SK-N-SH (cell line): ENCODE measurements at regions not wholly inside any gene's neighbourhood (a gene's known extent, or its start where the extent isn't known, plus 50 kb on each side); places are given as distances from the start of the nearest gene placed in this dataset.

ENCODE experiments used
- CTCF ChIA-PET: fragments of 300-600, 350-600 bp; formaldehyde crosslinking; extraction: SDS; loops from one replicate; lab custom pipeline; 2021; lab: Yijun Ruan, JAX
- POLR2A ChIA-PET: fragments of 350-600 bp; sonication (Branson Sonifier 250); formaldehyde crosslinking; extraction: SDS; loops from one replicate; lab custom pipeline; 2020; ENCODE audit warnings: antibody characterized with exemption, inconsistent platforms; lab: Yijun Ruan, JAX
- DNase-seq: peaks from one replicate; pipeline ENCODE4 v3.0.0; 2012
- H2AFZ ChIP-seq: fragments of 200-600 bp; sonication (generic); 2 replicates; pipeline ENCODE4 v1.8.1; 2016; ENCODE audit warnings: antibody characterized with exemption, mild to moderate bottlenecking, low read depth
- H3F3A ChIP-seq: fragments of 200-600 bp; sonication (generic); replicated peaks from 2 replicates; pipeline ENCODE3; 2016; ENCODE audit warnings: antibody characterized with exemption, mild to moderate bottlenecking; ENCODE audit not compliant: insufficient read depth
- H3K27ac ChIP-seq, 2 experiments: fragments of 200-500 bp in 1 of 2; fragments of 200-600 bp in 1 of 2; sonication (Bioruptor generic) in 1 of 2; sonication (generic), shearing (Covaris generic) in 1 of 2; 2 replicates each; pipeline versions ENCODE4 v1.5.1 to v1.6.1; 2014 to 2016; ENCODE audit warnings: low read depth in 2 of 2, inconsistent platforms in 1 of 2, low read length in 1 of 2, mild to moderate bottlenecking in 1 of 2, mixed read lengths in 1 of 2
- H3K27me3 ChIP-seq: fragments of 200-600 bp; sonication (generic), shearing (Covaris generic); 2 replicates; pipeline ENCODE4 v1.6.1; 2016; ENCODE audit warnings: mixed run types; ENCODE audit not compliant: insufficient read depth
- H3K36me3 ChIP-seq, 2 experiments: fragments of 200-500 bp in 1 of 2; fragments of 200-600 bp in 1 of 2; sonication (Bioruptor generic) in 1 of 2; sonication (generic) in 1 of 2; replicated peaks in 1 of 2; 2 replicates each; pipeline versions ENCODE3 to v1.5.1; 2014 to 2016; ENCODE audit warnings: low read length in 1 of 2, mild to moderate bottlenecking in 1 of 2; ENCODE audit not compliant: insufficient read depth in 2 of 2, control insufficient read depth in 1 of 2
- H3K4me1 ChIP-seq, 2 experiments: fragments of 200-500 bp in 1 of 2; fragments of 200-600 bp in 1 of 2; sonication (Bioruptor generic) in 1 of 2; sonication (generic), shearing (Covaris generic) in 1 of 2; 2 replicates each; pipeline versions ENCODE4 v1.5.1 to v1.6.1; 2014 to 2016; ENCODE audit warnings: low read depth in 1 of 2, low read length in 1 of 2, mixed run types in 1 of 2; ENCODE audit not compliant: insufficient read depth in 2 of 2, control insufficient read depth in 1 of 2
- H3K4me2 ChIP-seq: fragments of 200-600 bp; sonication (generic), shearing (Covaris generic); 2 replicates; pipeline ENCODE4 v1.6.1; 2017; ENCODE audit warnings: mixed run types
- H3K4me3 ChIP-seq, 2 experiments: fragments of 200-500 bp in 1 of 2; fragments of 200-600 bp in 1 of 2; sonication (Bioruptor generic) in 1 of 2; sonication (generic), shearing (Covaris generic) in 1 of 2; 2 replicates each; pipeline versions ENCODE4 v1.5.1 to v1.8.1; 2014 to 2016; ENCODE audit warnings: low read depth in 2 of 2, inconsistent platforms in 1 of 2, low read length in 1 of 2, mild to moderate bottlenecking in 1 of 2, mixed read lengths in 1 of 2, moderate library complexity in 1 of 2
- H3K79me2 ChIP-seq: fragments of 200-600 bp; sonication (generic); 2 replicates; pipeline ENCODE4 v1.8.1; 2017; ENCODE audit warnings: mild to moderate bottlenecking; ENCODE audit not compliant: insufficient read depth
- H3K9ac ChIP-seq: fragments of 200-600 bp; sonication (generic); 2 replicates; pipeline ENCODE4 v1.6.1; 2017; ENCODE audit warnings: mixed run types
- H3K9me2 ChIP-seq: fragments of 200-600 bp; sonication (generic); 2 replicates; pipeline ENCODE4 v1.6.1; 2017; ENCODE audit warnings: mixed run types
- H3K9me3 ChIP-seq: fragments of 200-600 bp; sonication (generic); 2 replicates; pipeline ENCODE4 v1.6.1; 2017; ENCODE audit warnings: mixed run types, mild to moderate bottlenecking, moderate library complexity
- H4K20me1 ChIP-seq: fragments of 200-600 bp; sonication (generic); 2 replicates; pipeline ENCODE4 v1.6.1; 2017; ENCODE audit warnings: mild to moderate bottlenecking, mixed run types; ENCODE audit not compliant: insufficient read depth
- CHD2 ChIP-seq: fragments of 150-350 bp; IDR thresholded peaks from 2 replicates; pipeline ENCODE4 v1.6.1; 2018; ENCODE audit warnings: low read length; ENCODE audit not compliant: partially characterized antibody
- EP300 ChIP-seq, 2 experiments: IDR thresholded peaks; 2 replicates each; pipeline versions ENCODE4 v1.4.0 to v1.6.1; 2012; ENCODE audit warnings: borderline replicate concordance in 1 of 2, low read depth in 1 of 2, low read length in 1 of 2
- FOXJ3 ChIP-seq: sonication (generic); formaldehyde crosslinking; IDR thresholded peaks from 2 replicates; pipeline ENCODE4 v1.5.1; 2020; ENCODE audit warnings: mild to moderate bottlenecking, missing genetic modification reagents
- GATA2 ChIP-seq: sonication (generic); formaldehyde crosslinking; IDR thresholded peaks from 2 replicates; pipeline ENCODE4 v1.5.0; 2020; ENCODE audit warnings: mild to moderate bottlenecking, missing genetic modification reagents
- NFIC ChIP-seq: IDR thresholded peaks from 2 replicates; pipeline ENCODE4 v1.4.0; 2012; ENCODE audit warnings: borderline replicate concordance
- POLR2AphosphoS5 ChIP-seq: IDR thresholded peaks from 2 replicates; pipeline ENCODE4 v1.6.1; 2012; ENCODE audit warnings: low read depth, low read length
- RAD21 ChIP-seq: IDR thresholded peaks from 2 replicates; pipeline ENCODE4 v1.6.1; 2012; ENCODE audit warnings: mild to moderate bottlenecking, low read length
- RFX5 ChIP-seq: IDR thresholded peaks from 2 replicates; pipeline ENCODE4 v1.6.1; 2012; ENCODE audit warnings: mild to moderate bottlenecking, improper control_type of control experiment, low read length
- SMC3 ChIP-seq: IDR thresholded peaks from 2 replicates; pipeline ENCODE4 v1.6.1; 2012; ENCODE audit warnings: low read depth, low read length, improper control_type of control experiment
- TCF12 ChIP-seq: IDR thresholded peaks from 2 replicates; pipeline ENCODE4 v1.4.0; 2012
- WGBS: methylation state at CpG from one replicate; pipeline ENCODE4 v1.1.6; 2017; ENCODE audit warnings: low lambda C conversion rate; 5-methylcytosine and 5-hydroxymethylcytosine counted together
- TF ChIP-seq, protein P1 (sequence below): IDR thresholded peaks from 2 replicates; pipeline ENCODE4 v1.6.1; 2012; ENCODE audit warnings: mild to moderate bottlenecking, low read depth, low read length, moderate library complexity
- TF ChIP-seq, protein P2 (sequence below): fragments of 200-600 bp; sonication (generic); IDR thresholded peaks from 2 replicates; pipeline ENCODE4 v1.6.1; 2017; ENCODE audit warnings: antibody characterized with exemption, mild to moderate bottlenecking, moderate library complexity
- TF ChIP-seq, protein P3 (sequence below): IDR thresholded peaks from 2 replicates; pipeline ENCODE4; 2012

DNA sequence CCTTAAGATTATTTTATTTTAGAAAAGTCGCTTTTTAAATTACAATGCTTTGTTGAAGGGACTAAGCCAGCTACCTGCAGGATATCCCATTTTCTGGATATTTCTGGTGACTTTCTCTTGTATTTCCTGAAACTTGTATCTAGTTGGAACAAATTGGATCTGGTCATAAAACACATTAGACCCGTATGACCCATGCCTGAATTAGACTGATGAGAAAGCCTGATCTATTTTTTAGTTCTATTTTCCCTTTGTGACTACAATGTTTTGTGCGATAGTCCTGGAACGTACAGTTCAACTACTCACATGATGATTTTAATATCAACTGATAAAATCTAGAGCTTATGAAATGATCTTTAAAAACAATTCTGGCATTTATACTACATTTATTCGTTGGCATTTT lies 151.8 kb downstream of the RHOU start:
- no peaks in the 10 kb centered on the region for H3K36me3 ChIP-seq
- ChIA-PET CTCF (interaction anchor here (1.0 to 1.7 kb wide), 3 partner anchors 13 to 341 kb away, joined by 3 to 8 read pairs (median 5); no protein-coding TSS in a partner anchor), POLR2A (no interaction called here)
- H3K9me2 ChIP-seq, result no peaks in the 10 kb centered on the region
- no peak for DNase-seq
- WGBS, result 47% methylated on average over 5 of the region's 5 CpGs
- H3K4me2 ChIP-seq, result no peak overlapping the region
- no peak overlapping the region for H3K4me3 ChIP-seq
- H3K4me1 ChIP-seq, result peaks cover 0 to 20% of the 10 kb centered on the region in 2 experiments; a peak in 2 of 4 replicates
- no peaks in the 10 kb centered on the region for H3F3A ChIP-seq
- H3K27me3 ChIP-seq, result no peaks in the 10 kb centered on the region
- no peak overlapping the region for H3K9ac ChIP-seq
- H4K20me1 ChIP-seq, result no peaks in the 10 kb centered on the region
- no peak overlapping the region for H3K27ac ChIP-seq
- no peaks in the 10 kb centered on the region for H3K79me2 ChIP-seq
- TF ChIP-seq, protein P1, sequence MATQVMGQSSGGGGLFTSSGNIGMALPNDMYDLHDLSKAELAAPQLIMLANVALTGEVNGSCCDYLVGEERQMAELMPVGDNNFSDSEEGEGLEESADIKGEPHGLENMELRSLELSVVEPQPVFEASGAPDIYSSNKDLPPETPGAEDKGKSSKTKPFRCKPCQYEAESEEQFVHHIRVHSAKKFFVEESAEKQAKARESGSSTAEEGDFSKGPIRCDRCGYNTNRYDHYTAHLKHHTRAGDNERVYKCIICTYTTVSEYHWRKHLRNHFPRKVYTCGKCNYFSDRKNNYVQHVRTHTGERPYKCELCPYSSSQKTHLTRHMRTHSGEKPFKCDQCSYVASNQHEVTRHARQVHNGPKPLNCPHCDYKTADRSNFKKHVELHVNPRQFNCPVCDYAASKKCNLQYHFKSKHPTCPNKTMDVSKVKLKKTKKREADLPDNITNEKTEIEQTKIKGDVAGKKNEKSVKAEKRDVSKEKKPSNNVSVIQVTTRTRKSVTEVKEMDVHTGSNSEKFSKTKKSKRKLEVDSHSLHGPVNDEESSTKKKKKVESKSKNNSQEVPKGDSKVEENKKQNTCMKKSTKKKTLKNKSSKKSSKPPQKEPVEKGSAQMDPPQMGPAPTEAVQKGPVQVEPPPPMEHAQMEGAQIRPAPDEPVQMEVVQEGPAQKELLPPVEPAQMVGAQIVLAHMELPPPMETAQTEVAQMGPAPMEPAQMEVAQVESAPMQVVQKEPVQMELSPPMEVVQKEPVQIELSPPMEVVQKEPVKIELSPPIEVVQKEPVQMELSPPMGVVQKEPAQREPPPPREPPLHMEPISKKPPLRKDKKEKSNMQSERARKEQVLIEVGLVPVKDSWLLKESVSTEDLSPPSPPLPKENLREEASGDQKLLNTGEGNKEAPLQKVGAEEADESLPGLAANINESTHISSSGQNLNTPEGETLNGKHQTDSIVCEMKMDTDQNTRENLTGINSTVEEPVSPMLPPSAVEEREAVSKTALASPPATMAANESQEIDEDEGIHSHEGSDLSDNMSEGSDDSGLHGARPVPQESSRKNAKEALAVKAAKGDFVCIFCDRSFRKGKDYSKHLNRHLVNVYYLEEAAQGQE, result no peak
- TF ChIP-seq SMC3 (no peak), RAD21 (no peak), RFX5 (no peak), GATA2 (CRISPR knock-in tag) (no peak)
- TF ChIP-seq, protein P2, sequence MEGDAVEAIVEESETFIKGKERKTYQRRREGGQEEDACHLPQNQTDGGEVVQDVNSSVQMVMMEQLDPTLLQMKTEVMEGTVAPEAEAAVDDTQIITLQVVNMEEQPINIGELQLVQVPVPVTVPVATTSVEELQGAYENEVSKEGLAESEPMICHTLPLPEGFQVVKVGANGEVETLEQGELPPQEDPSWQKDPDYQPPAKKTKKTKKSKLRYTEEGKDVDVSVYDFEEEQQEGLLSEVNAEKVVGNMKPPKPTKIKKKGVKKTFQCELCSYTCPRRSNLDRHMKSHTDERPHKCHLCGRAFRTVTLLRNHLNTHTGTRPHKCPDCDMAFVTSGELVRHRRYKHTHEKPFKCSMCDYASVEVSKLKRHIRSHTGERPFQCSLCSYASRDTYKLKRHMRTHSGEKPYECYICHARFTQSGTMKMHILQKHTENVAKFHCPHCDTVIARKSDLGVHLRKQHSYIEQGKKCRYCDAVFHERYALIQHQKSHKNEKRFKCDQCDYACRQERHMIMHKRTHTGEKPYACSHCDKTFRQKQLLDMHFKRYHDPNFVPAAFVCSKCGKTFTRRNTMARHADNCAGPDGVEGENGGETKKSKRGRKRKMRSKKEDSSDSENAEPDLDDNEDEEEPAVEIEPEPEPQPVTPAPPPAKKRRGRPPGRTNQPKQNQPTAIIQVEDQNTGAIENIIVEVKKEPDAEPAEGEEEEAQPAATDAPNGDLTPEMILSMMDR, result no peak
- no peak overlapping the region for H2AFZ ChIP-seq
- no peaks in the 10 kb centered on the region for H3K9me3 ChIP-seq

DNA sequence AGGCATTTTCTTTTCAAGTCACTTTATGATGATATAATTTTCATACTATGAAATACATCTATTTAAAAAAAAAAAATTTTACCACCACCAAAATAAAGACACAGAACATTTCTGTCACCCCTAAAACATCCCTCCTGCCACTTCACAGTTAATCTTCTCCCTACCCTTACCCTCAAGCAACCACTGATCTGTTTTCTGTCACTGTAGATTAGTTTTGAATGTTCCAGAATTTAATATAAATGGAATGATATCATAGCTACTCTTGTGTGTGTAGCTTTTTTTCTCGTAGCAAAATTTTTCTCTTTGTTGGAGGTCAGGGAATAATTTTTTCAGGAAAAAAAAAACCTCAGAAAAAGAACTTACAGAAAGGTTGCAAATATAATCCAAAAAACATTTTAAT lies 152.7 kb downstream of the RHOU start:
- no peak overlapping the region for H2AFZ ChIP-seq
- 10% methylated on average over 1 of the region's 1 CpG for WGBS
- H3K79me2 ChIP-seq, result no peaks in the 10 kb centered on the region
- H3K27ac ChIP-seq, result peak overlapping the region in 1 of 2 experiments; percentile 51; a peak in 1 of 4 replicates
- H3K4me2 ChIP-seq, result no peak overlapping the region
- H4K20me1 ChIP-seq, result no peaks in the 10 kb centered on the region
- peaks cover 0 to 15% of the 10 kb centered on the region in 2 experiments; a peak in 2 of 4 replicates for H3K4me1 ChIP-seq
- no peaks in the 10 kb centered on the region for H3K9me2 ChIP-seq
- ChIA-PET CTCF (interaction anchor here (1.0 to 1.7 kb wide), 5 partner anchors 12 to 340 kb away, joined by 3 to 8 read pairs (median 3); no protein-coding TSS in a partner anchor), POLR2A (interaction anchor here (0.9 kb wide), 1 partner anchor 171 kb away, joined by 3 read pairs; no protein-coding TSS in a partner anchor)
- no peaks in the 10 kb centered on the region for H3F3A ChIP-seq
- no peaks in the 10 kb centered on the region for H3K36me3 ChIP-seq
- H3K4me3 ChIP-seq, result no peak overlapping the region
- DNase-seq, result peak; percentile 68
- no peaks in the 10 kb centered on the region for H3K27me3 ChIP-seq
- no peak overlapping the region for H3K9ac ChIP-seq
- TF ChIP-seq FOXJ3 (CRISPR knock-in tag), result peak; percentile 44; the same call in 1 of the 2 replicates
- TF ChIP-seq RAD21, result peak; percentile 30; the same call in 1 of the 2 replicates
- TF ChIP-seq GATA2 (CRISPR knock-in tag), result peak; percentile 41; the same call in 1 of the 2 replicates
- no peak for TF ChIP-seq POLR2AphosphoS5
- TF ChIP-seq CHD2, result peak; percentile 48
- peak in 1 of 2 experiments; percentile 78; a peak in 2 of 4 replicates for TF ChIP-seq EP300 (IDR thresholded peaks at IDR 0.05; ENCODE audit: borderline replicate concordance in 1 of 2, low read depth in 1 of 2, low read length in 1 of 2)
- no peak for TF ChIP-seq TCF12
- TF ChIP-seq NFIC, result no peak
- TF ChIP-seq, protein P3, sequence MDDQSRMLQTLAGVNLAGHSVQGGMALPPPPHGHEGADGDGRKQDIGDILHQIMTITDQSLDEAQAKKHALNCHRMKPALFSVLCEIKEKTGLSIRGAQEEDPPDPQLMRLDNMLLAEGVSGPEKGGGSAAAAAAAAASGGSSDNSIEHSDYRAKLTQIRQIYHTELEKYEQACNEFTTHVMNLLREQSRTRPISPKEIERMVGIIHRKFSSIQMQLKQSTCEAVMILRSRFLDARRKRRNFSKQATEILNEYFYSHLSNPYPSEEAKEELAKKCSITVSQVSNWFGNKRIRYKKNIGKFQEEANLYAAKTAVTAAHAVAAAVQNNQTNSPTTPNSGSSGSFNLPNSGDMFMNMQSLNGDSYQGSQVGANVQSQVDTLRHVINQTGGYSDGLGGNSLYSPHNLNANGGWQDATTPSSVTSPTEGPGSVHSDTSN, result peak; percentile 15; the same call in 1 of the 2 replicates
- H3K9me3 ChIP-seq, result no peaks in the 10 kb centered on the region
